Endothelial cell of umbilical vein (primary cell): ENCODE measurements at regions not wholly inside any gene's neighbourhood (a gene's known extent, or its start where the extent isn't known, plus 50 kb on each side); places are given as distances from the start of the nearest gene placed in this dataset.

ENCODE experiments used
- EZH2 ChIP-seq: IDR thresholded peaks from 2 replicates; pipeline ENCODE4 v1.6.1; 2012; ENCODE audit warnings: borderline replicate concordance, low read depth, mild to moderate bottlenecking, moderate library complexity, low read length, inconsistent platforms; ENCODE audit not compliant: severe bottlenecking
- POLR2A ChIP-seq: IDR thresholded peaks from 2 replicates; pipeline ENCODE4 v1.6.1; 2012; ENCODE audit warnings: low read depth, mild to moderate bottlenecking, control low read depth, low read length
- POLR2AphosphoS5 ChIP-seq: IDR thresholded peaks from 2 replicates; pipeline ENCODE4 v1.6.1; 2012; ENCODE audit warnings: low read depth, mild to moderate bottlenecking, control low read depth, low read length, moderate library complexity; ENCODE audit not compliant: insufficient read depth
- TF ChIP-seq, protein P1 (sequence below), 2 donors: IDR thresholded peaks; 1 replicate in 1 of 2; 2 replicates in 1 of 2; pipeline ENCODE4 v1.5.1; 2011; ENCODE audit warnings: low read length in 2 of 2, mild to moderate bottlenecking in 2 of 2, moderate library complexity in 2 of 2, control low read depth in 1 of 2, inconsistent platforms in 1 of 2, low read depth in 1 of 2; ENCODE audit not compliant: insufficient read depth in 1 of 2; ENCODE audit errors: extremely low read depth in 1 of 2
- TF ChIP-seq, protein P2 (sequence below): IDR thresholded peaks from 2 replicates; pipeline ENCODE4 v1.6.1; 2011; ENCODE audit not compliant: insufficient read depth, insufficient read length

DNA sequence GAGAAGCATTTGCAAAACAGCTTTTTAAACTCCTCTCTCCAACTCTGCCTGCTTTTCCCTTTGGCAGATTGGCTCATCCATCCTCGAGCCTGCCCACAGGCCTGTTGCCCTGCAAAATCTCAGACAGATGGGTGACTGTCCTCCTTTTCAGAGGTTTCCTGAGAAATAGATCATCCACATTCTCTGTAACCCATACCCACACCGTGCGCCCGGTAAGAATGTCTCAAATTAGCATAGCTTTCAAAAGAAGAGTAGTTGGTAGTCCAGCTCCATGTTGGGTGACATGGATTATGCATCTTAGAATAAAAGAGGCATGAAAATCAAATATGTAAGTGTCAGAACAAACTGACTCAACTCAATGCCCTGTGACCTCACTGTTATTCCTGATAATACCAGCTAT, 457.9 kb downstream of the TSN start:
- TF ChIP-seq, protein P1, sequence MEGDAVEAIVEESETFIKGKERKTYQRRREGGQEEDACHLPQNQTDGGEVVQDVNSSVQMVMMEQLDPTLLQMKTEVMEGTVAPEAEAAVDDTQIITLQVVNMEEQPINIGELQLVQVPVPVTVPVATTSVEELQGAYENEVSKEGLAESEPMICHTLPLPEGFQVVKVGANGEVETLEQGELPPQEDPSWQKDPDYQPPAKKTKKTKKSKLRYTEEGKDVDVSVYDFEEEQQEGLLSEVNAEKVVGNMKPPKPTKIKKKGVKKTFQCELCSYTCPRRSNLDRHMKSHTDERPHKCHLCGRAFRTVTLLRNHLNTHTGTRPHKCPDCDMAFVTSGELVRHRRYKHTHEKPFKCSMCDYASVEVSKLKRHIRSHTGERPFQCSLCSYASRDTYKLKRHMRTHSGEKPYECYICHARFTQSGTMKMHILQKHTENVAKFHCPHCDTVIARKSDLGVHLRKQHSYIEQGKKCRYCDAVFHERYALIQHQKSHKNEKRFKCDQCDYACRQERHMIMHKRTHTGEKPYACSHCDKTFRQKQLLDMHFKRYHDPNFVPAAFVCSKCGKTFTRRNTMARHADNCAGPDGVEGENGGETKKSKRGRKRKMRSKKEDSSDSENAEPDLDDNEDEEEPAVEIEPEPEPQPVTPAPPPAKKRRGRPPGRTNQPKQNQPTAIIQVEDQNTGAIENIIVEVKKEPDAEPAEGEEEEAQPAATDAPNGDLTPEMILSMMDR (IDR thresholded peaks at IDR 0.05; ENCODE audit: extremely low read depth in 1 of 2, insufficient read depth in 1 of 2, low read depth in 1 of 2, low read length in 2 of 2) = no peak
- TF ChIP-seq EZH2 (no peak), POLR2A (no peak), POLR2AphosphoS5 (no peak)
- TF ChIP-seq, protein P2, sequence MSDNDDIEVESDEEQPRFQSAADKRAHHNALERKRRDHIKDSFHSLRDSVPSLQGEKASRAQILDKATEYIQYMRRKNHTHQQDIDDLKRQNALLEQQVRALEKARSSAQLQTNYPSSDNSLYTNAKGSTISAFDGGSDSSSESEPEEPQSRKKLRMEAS = no peak
